Colonic mucosa (tissue), 4 donors: ENCODE measurements at regions not wholly inside any gene's neighbourhood (a gene's known extent, or its start where the extent isn't known, plus 50 kb on each side); places are given as distances from the start of the nearest gene placed in this dataset.

Experiments used
- DNase-seq: peaks from one replicate; pipeline ENCODE4 v3.0.0-alpha.2; 2020
- H3K27ac ChIP-seq: fragments of 200-600 bp; one replicate; pipeline ENCODE4 v1.8.0; 2021
- H3K27me3 ChIP-seq: fragments of 200-600 bp; one replicate; pipeline ENCODE4 v1.8.0; 2021
- H3K36me3 ChIP-seq: fragments of 200-600 bp; one replicate; pipeline ENCODE4 v1.8.0; 2021
- H3K4me1 ChIP-seq: fragments of 200-600 bp; one replicate; pipeline ENCODE4 v1.8.0; 2021; ENCODE audit warnings: mild to moderate bottlenecking
- H3K4me3 ChIP-seq: fragments of 200-600 bp; one replicate; pipeline ENCODE4 v1.8.0; 2021
- H3K9ac ChIP-seq, 2 donors: one replicate each; pipeline ENCODE4 v1.7.0; 2013; ENCODE audit warnings: control low read depth in 2 of 2, low read depth in 2 of 2, low read length in 2 of 2
- H3K9me3 ChIP-seq: fragments of 200-600 bp; one replicate; pipeline ENCODE4 v1.8.0; 2021
- intact Hi-C: fragments of 100-400 bp; cut with DNase I; formaldehyde crosslinking; loops from one replicate; pipeline ENCODE4 v1.14.1; 2022
- TF ChIP-seq, protein P1 (sequence below): fragments of 200-600 bp; IDR thresholded peaks from one replicate; pipeline ENCODE4 v1.8.0; 2022; ENCODE audit warnings: antibody characterized with exemption, mild to moderate bottlenecking
- donor health status: healthy.
- donor health status: DM: no; HTN: no; CAD: no.
- donor health status: DM: no; HTN: no; CAD: no.

GRCh38 chr1:209414803-209415329 lies 168.6 kb upstream of the CAMK1G start:
- Histone ChIP-seq H3K9me3 (no peaks in the 10 kb centered on the region), H3K27ac (no peak overlapping the region), H3K4me1 (no peaks in the 10 kb centered on the region), H3K36me3 (no peaks in the 10 kb centered on the region), H3K4me3 (no peak overlapping the region), H3K27me3 (no peaks in the 10 kb centered on the region), H3K9ac (no peak overlapping the region)
- TF ChIP-seq, protein P1, sequence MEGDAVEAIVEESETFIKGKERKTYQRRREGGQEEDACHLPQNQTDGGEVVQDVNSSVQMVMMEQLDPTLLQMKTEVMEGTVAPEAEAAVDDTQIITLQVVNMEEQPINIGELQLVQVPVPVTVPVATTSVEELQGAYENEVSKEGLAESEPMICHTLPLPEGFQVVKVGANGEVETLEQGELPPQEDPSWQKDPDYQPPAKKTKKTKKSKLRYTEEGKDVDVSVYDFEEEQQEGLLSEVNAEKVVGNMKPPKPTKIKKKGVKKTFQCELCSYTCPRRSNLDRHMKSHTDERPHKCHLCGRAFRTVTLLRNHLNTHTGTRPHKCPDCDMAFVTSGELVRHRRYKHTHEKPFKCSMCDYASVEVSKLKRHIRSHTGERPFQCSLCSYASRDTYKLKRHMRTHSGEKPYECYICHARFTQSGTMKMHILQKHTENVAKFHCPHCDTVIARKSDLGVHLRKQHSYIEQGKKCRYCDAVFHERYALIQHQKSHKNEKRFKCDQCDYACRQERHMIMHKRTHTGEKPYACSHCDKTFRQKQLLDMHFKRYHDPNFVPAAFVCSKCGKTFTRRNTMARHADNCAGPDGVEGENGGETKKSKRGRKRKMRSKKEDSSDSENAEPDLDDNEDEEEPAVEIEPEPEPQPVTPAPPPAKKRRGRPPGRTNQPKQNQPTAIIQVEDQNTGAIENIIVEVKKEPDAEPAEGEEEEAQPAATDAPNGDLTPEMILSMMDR: no peak
- DNase-seq: no peak
- intact Hi-C loops: no loop called here

GRCh38 chr1:209416039-209416438 lies 167.5 kb upstream of the CAMK1G start:
- Histone ChIP-seq H3K9ac (no peak overlapping the region), H3K27me3 (no peaks in the 10 kb centered on the region), H3K4me1 (no peaks in the 10 kb centered on the region), H3K27ac (no peak overlapping the region), H3K4me3 (no peak overlapping the region), H3K36me3 (no peaks in the 10 kb centered on the region), H3K9me3 (no peaks in the 10 kb centered on the region)
- DNase-seq: no peak
- TF ChIP-seq, protein P1: no peak
- intact Hi-C loops: no loop called here

DNA sequence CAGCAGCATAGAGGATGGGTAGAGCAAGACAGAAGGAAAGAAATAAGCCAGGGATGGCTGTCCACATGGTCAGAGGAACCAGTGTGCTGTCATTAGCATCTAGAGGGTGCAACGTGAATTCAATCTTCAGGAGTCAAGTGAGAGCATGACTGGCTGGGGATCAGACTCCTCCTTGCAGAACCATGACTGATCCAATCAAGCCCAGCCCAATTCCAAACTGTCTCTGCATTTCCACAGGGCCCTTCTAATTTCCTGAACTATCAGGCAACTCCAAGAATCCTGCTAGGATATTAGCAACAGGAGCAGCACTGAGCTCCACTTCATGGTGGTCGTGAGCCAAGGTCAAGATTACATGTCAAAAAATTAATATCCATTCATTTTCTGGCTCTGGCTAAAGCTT lies 166.8 kb upstream of the CAMK1G start:
- no peak for DNase-seq
- no peak overlapping the region for H3K4me3 ChIP-seq
- H3K27me3 ChIP-seq: no peaks in the 10 kb centered on the region
- H3K27ac ChIP-seq: no peak overlapping the region
- no peak overlapping the region for H3K9ac ChIP-seq
- intact Hi-C loops: no loop called here
- H3K4me1 ChIP-seq: no peaks in the 10 kb centered on the region
- TF ChIP-seq, protein P1: no peak
- H3K36me3 ChIP-seq: no peaks in the 10 kb centered on the region
- no peaks in the 10 kb centered on the region for H3K9me3 ChIP-seq

- intact Hi-C loops: no loop called here
- H3K4me1 ChIP-seq: no peaks in the 10 kb centered on the region
- TF ChIP-seq, protein P1: no peak
- no peaks in the 10 kb centered on the region for H3K27me3 ChIP-seq
- H3K9me3 ChIP-seq: no peaks in the 10 kb centered on the region
- H3K36me3 ChIP-seq: no peaks in the 10 kb centered on the region
- DNase-seq: no peak
- H3K9ac ChIP-seq: no peak overlapping the region
- no peak overlapping the region for H3K27ac ChIP-seq
- no peak overlapping the region for H3K4me3 ChIP-seq
These were observed 165.8 kb upstream of the CAMK1G start for GRCh38 chr1:209417761-209418160.

DNA sequence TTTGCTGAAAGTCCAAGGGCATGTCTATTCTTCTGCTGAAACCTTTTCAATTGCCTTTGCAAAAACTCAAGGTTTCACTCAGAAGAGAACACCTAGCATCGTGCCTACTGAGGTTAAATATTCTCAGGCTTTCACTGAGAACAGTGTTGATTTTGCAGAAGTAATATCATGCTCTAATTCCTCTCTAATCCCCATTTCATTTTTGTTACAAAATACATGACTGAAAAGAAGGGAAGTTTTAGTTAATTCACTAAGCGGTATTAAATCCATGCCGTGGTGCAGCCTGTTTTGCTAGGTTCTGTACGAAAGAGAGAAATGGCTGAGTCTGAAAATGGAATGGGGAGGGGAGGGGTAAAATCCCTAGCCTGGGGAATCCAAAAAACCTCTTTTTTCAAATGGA lies 163.2 kb upstream of the CAMK1G start:
- no peak for DNase-seq
- H3K9me3 ChIP-seq: no peaks in the 10 kb centered on the region
- no peak overlapping the region for H3K9ac ChIP-seq
- no peaks in the 10 kb centered on the region for H3K36me3 ChIP-seq
- H3K27me3 ChIP-seq: no peaks in the 10 kb centered on the region
- TF ChIP-seq, protein P1: no peak
- H3K27ac ChIP-seq: no peak overlapping the region
- no peak overlapping the region for H3K4me3 ChIP-seq
- intact Hi-C loops: no loop called here
- no peaks in the 10 kb centered on the region for H3K4me1 ChIP-seq
